Neural cell (in vitro differentiated cells): ENCODE measurements at regions not wholly inside any gene's neighbourhood (a gene's known extent, or its start where the extent isn't known, plus 50 kb on each side); places are given as distances from the start of the nearest gene placed in this dataset.

Experiments
- POLR2AphosphoS5 ChIP-seq: IDR thresholded peaks from 2 replicates; pipeline ENCODE4 v1.6.1; 2012
- RAD21 ChIP-seq: fragments of 450-650 bp; conservative IDR thresholded peaks from 2 replicates; pipeline ENCODE4 v1.6.1; 2014; ENCODE audit warnings: antibody characterized with exemption, mild to moderate bottlenecking, moderate library complexity
- TF ChIP-seq, protein P1 (sequence below): fragments of 450-650 bp; IDR thresholded peaks from 2 replicates; pipeline ENCODE4 v1.5.1; 2014; ENCODE audit warnings: antibody characterized with exemption, mild to moderate bottlenecking, moderate library complexity; ENCODE audit not compliant: poor library complexity, severe bottlenecking

DNA sequence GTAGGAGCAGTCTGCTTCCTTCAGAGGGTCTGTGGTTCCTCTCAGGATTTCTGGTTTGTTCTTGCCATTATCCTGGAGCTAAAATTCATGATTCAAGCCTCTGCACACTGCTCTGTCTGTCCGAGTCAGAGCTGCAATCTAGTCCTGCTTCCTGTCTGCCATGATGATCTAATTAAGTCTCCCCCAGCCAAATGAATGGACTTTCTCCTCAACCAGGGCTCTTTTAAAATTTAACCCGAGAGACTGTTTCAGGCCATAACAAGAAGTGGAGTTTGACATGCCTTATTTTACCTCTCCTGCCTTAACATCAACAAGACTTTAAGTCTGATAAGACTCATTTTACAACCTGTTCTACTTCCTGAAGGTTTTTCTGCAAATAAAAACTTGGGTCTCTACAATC lies 1009.6 kb upstream of the DDX18 start:
- TF ChIP-seq RAD21 (no peak), POLR2AphosphoS5 (no peak)
- TF ChIP-seq, protein P1, sequence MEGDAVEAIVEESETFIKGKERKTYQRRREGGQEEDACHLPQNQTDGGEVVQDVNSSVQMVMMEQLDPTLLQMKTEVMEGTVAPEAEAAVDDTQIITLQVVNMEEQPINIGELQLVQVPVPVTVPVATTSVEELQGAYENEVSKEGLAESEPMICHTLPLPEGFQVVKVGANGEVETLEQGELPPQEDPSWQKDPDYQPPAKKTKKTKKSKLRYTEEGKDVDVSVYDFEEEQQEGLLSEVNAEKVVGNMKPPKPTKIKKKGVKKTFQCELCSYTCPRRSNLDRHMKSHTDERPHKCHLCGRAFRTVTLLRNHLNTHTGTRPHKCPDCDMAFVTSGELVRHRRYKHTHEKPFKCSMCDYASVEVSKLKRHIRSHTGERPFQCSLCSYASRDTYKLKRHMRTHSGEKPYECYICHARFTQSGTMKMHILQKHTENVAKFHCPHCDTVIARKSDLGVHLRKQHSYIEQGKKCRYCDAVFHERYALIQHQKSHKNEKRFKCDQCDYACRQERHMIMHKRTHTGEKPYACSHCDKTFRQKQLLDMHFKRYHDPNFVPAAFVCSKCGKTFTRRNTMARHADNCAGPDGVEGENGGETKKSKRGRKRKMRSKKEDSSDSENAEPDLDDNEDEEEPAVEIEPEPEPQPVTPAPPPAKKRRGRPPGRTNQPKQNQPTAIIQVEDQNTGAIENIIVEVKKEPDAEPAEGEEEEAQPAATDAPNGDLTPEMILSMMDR, result no peak
